HG02973 (cell line): ENCODE measurements at regions not wholly inside any gene's neighbourhood (a gene's known extent, or its start where the extent isn't known, plus 50 kb on each side); places are given as distances from the start of the nearest gene placed in this dataset.

Source experiments
- ATAC-seq: cut with Tn5 transposase; IDR thresholded peaks from one replicate; pipeline ENCODE4 v1.9.1; 2021; ENCODE audit warnings: moderate library complexity; ENCODE audit not compliant: unreplicated experiment

DNA sequence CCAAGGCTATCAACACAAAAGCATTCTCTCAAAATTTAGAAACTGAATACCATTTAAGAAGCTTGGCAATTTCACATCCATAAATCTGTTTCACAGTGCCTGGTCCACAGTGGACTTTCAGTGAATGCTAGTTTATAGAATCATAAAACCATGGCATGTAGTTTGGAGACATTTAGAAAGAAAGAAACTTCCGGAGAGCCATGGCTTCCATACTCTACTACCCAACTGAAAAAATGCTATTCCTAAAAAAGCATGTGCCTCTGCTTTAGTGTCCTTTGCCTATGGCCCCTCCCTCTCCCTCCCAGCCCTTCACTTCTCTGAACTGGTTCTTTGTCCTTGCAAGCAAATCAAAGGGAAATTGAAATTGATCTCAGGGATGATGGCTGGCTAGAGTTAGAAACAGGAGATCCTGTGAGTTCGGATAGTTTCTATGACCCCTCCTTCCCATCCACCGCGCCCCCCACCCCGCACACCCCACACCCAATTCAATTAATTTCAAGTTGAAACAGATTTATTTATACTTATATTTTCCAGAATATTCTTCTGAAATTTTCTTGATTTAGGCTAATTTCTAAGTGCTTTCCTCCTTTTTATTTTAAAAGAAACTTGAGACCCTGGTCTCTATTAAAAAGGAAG, 248.3 kb downstream of the TRIB2 start:
- ATAC-seq: no peak

DNA sequence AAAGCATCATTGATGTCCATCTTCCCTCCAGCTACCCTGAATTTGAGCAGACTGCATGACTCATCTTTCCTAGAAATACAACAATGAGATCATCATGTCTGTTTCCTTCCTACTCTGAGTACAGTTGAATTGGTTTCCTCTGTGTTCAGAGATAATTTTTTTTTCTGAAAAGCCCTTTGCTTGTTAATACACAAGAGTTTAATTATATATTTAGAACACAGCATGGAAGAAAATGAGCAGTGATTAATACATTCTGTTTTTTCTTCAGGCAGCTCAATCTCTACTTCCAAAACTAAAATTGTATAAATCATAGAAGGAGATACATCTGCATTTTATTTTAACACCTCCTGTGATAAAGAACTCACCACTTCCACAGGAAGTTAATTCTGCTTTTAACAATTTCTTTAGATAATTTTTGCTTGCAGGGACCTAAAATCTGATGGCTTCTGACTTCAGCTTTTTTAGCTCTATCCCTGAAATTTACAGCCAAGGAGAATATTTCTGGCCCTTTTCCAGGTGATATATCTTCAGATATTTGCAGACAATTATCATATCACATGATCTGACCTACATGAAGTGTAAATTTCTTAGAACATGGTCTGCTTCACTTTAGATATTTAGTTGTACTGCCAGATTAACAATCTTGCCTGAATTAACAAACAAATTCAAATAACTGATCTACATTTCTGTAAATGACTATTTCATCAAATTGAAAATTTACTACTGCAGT, 249.0 kb downstream of the TRIB2 start:
- no peak for ATAC-seq

DNA sequence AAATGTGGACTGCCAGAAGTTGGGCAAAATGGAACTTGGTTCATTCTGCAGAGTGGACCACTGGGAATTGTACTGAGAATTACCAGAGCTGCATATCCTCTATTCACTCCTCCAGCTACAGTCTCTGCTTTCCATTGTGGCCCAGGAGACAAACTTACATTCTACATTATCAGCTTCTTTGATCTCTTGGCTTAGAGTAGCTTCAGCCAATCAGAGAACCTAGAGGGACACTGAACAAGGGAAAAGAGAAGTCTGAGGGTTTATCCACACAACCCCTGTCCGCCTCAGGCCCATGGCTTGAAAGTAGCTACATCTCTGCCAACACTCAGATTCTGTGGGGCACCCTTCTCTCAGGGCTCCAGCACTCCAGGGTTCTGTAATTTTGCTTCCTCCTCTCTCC, 251.1 kb downstream of the TRIB2 start:
- ATAC-seq: no peak

DNA sequence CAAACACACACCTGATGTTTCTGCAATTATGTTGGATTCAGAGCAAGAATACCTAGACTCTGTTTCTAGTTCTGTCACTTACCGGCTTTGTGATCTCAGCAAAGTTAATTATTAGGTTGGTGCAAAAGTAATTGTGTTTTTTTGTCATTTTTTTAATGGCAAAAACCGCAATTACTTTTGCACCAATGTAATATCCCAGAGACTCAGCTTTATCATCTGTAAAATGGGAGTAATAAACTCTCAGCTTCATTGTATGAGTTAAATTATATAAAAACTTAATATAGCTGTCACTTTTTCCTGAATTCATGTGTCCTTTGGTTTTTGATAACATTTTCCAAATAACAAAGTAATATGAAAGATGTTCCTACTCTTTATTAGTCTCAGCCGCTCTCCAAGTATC, 251.7 kb downstream of the TRIB2 start:
- ATAC-seq: no peak

DNA sequence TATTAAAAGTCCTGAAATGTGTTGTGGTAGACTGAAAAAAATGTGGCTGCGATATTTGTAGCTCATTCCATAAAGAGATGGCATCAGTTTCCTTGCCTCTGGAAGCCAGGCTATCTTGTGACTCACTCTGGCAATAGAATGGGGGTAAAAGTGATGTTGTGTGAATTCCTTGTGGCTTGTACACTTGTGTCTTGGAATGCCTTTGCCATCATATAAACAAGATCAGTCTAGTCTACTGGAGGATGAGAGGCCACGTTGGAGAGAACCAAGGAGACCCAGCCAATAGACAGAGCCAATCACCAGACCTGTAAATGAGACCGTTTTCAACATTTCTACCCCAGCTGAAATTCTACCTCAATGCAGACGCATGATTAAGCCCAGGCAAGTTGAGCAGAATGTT, 254.1 kb downstream of the TRIB2 start:
- no peak for ATAC-seq

DNA sequence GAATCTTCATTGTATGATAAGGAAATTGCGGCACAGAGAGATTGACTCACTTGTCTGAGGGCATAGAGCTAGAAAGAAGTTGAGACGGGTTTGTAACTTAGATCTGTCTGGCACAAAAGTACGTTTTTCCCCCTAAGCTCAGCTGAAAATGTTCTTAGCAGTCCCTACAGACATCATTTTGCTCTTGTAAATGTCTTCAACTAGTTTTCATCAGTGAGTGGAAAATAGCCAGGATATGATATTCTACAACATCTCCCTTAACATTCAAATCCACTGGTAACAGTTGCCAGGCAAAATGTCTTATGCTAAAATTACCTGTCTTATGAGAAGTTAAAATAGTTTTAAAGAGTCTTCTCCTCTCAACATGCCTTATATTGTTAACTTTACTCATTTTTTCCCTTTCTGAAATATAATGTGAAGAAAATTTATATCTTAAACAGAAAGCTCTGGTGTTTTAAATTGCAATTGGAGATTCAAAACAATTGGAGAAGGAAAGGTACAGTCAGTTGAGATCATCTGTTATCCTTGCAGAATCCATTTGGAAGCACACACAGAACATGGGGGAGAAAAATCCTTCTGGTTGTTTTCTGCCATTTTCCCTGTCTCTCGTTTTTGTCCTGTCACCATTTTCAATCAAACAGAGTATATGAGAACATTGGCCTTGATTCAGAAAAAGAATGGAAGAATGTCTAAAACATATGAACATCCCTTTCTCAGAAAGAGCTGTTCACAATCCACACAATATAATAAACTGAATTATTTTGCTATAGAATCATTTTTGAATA, 255.0 kb downstream of the TRIB2 start:
- no peak for ATAC-seq

DNA sequence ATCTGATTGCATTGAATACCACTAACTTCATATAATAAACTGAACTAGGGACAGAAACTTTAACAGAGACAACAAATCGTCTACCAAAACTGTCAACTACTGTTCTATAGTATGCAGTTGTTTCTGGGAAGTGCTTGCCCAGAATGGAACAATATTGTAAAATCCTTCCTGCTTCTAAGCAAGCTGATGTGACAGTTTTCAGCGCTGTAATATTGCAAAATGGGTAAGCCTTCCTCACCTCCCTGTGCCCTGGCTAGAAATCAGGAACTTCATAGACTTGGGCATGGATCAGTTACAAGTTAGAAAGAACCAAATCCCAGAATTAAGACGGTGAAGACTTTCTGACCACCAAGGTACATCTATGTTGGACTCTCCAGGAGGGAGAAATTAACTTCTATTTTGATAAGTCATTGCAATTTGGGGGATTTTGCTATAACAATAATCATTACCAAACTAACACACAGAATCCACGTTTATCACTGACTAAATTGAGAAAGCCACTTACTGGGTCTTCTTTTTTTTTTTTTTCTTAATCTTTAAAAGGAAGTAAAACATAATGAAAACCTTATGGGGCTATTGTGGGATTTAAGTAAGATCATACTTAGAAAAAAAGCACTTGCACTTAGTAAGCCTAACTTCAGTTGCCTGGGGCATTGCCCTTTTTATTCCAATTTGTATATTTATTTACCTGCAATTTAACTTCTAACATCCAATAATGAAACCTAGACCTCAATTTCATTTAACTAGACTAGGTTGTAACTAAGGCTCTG, 261.5 kb downstream of the TRIB2 start:
- ATAC-seq: no peak

DNA sequence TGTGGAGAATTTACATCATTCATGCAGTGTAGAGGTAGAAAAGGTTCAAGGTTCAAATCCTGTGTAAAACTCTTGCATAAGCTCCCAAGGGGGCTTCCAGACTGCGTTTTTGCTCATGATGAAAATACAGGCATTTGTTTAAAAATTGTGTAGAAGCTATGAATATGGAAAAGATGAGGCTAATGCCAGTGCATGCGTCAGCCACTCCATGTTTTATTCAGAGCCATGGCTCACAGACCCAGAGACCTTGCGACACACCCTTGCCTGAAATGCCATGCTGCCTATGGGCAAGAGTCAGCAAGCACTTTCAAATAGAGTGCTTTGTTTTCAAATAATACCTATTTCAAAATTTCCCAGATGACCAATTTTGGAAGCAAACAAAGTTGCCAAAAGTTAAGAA, 262.3 kb downstream of the TRIB2 start:
- ATAC-seq: no peak

DNA sequence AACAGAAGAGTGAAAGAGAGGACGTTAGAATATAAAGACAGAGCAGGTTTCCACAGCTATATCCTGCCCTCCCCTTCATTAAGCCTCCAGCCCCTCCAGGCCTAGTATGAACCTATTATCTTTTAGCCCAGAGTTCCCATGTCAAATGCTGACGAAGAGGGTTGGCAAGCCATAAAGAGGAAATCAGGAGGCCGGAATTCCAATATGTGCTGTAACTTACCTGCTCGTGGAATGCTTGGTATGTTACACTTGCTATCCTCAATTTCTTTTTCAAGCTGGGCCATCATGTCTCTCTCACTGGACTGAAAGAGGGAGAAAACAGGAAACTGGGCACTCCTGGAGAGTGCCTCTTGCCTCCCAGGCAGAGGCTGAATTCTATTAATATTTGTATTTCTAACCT, 264.1 kb downstream of the TRIB2 start:
- ATAC-seq: no peak

DNA sequence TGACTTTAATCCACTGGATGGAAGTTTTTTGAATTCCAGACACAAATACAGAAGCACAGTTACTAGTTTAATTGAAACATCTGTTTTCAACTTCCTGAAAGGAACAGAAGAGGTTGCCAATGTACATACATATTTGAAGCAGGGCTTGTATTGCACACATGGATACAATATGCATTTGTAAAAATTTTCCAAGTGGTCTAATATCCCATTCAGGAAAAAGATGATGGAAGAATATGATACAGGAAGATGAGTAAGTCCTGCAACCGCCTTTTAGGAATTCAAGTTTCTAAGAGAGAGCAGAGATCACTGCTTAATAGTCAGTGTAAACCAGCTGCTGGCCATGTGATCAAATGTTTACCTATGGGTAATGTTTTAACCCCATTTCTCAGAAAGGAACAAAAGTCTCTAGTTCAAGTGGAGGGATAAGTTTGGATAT, 265.4 kb downstream of the TRIB2 start:
- no peak for ATAC-seq

DNA sequence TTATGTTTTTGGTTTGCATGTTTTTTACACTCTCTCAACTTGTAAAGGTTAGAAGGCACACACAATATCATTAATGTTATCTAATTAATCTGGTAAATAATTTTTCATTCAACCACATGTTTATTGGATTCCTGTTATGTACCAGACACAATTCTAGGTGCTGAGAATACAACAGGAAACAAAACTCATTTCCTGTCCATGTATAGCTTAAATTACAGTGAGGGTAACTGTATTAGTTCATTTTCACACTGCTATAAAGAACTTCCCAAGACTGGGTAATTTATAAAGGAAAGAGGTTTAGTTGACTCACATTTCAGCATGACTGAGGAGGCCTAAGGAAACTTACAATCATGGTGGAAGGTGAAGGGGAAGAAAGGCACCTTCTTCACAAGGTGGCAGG, 270.5 kb downstream of the TRIB2 start:
- no peak for ATAC-seq

DNA sequence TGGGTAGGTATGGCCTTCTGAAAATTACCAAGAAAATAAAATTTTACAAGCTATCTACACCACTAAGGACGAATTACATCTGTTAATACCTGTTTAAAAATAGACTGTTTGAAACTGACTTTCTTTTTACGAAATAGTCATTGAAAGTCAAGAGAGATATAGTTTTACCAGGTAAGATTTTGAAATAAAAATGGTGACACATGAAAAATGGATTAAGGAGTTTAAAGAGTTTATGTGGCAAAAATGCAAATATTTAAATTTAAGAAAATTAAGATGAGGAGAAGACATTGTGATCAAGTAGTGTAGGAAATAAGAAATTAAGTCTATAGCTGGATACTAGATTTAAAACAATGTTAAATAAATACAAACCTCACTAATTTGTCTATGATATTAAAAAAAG, 271.5 kb downstream of the TRIB2 start:
- no peak for ATAC-seq

DNA sequence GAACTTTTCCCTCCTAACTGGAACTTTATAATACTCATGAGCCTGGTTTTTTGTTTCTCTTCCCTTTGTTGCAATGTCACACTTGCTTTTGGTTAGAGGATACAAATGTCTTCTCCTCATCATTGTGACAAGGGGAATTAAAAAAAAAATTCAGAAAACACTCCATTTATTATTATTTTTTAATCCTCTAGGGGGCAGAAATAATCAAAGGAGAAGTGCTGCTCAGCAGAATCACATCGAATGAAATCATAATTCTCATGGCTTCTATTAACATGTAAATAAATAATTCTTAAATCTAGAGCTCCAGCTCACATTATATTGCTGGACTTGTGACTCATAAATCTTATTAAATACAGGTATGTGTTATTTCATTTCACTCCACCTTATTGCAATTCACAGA, 273.8 kb downstream of the TRIB2 start:
- no peak for ATAC-seq

DNA sequence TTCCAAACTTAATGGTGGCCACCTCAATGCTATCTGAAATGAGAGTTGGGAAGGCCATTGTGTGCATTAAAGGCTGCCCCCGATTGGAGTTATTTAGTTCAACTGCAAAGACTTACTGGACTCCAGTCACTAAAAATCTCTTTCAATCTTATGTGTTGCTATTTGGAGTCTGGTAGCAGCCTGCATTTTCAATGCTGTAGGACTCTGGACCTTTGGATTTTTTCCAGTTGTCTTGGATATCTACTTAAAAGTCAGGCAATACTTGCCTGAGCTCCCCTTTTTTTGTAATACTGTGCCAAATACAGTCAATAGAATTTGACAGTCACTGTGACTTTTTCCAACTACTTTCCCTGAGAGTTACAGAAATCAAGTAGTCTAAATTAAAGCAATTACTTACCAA, 281.9 kb downstream of the TRIB2 start:
- ATAC-seq: no peak

DNA sequence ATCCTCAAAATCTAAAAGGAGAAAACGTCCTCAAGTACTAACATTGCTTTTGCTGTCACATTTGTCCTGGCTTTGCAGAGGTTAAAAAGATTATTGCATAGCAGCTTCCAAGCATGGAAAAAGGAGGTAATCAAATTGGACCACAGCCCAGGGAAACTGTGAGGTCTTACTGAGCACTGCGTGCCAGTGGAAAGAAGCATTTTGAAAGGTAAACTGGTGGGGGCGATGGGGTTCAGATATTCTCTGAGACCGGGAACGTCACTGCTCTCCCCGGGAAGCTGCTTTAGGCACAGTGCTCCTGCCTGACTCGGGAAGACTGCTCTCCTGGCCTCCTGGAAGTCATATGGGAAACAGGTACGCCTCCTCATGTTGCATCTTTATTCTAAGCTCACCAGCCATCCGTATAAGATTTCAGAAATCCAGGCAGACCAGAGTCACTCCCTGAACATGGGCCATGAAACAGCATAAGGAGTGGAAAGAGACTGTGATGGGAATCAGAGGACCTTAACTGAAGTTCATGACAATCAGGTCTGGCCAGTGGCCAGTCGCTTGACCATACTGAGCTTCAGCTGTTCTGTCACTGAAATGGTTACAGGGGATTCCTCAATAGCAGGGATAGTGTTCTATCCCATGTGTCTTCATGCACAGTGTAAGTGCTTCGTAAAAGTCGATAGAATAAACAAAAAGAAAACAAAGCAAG, 284.1 kb downstream of the TRIB2 start:
- ATAC-seq: no peak

DNA sequence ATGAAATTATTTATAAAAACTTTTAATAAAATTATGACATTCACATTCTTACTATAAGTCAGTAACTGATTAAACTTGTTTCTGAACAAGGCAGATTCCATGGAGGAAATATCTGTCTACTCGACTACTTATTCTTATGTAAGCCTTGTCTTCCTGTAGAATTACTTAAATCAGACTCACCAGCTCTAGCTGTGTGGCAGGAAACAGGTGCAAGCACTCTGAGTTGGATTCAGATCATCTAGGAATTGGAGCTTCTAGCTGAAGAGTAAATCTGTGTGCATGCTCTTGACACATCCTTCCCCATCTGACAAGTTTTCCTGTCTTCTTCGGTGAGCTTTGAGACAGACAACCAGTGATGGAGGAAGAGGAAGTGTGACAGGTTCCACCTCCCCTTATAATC, 284.7 kb downstream of the TRIB2 start:
- ATAC-seq: no peak

DNA sequence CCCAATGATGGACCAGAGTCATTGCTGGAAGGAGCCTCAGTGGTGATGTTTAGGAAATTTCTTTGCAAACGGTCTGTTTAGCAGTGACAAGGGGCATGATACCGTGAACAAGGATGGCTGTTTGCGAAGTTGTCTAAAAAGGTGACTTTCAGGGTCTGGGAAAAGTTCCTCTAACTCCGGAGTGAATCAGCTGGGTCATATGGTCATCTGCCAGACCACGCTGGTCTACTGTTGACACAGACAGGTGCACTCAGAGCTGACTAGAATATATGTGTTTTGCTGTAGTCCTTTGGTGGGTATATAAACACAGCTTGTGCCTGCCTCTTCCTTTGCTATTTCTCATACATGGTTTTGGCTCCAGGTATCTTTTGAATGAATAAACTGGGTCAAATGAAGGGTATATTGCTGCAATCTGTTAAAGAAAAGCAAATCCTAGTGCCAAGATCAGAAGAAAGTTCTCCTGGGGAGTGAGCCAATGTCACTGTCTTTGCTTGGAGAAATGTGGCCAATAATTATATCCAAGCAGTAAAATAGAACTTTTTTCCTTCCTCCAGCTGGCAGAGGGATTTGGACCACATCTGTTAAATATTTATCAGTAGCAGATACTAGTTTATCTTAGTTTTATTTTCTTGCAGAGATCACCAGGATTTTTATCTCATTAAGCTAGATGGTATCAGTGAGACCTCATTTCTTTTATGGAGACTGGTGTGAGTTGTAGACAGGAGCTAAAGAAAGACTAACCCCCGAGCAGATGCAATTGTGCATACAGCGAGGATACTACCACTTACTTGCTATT, 286.0 kb downstream of the TRIB2 start:
- no peak for ATAC-seq

DNA sequence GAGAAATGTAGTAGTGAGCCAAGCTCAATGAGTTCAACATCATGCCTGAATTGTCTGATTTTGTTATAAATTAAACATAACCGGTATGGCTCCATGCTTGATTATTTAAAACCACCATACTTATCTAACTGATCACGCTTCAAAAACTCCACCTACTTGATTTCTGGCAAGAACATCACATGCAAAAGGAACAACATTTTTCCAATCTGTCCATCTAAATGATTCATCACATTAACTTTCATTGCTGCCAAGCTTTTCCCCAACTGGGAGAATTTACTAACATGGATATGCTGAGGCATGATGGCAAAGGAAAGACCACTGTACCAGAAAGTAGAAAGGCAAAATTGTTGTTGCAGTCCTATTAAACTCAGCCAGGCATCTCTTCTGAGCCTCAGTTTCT, 286.8 kb downstream of the TRIB2 start:
- no peak for ATAC-seq

DNA sequence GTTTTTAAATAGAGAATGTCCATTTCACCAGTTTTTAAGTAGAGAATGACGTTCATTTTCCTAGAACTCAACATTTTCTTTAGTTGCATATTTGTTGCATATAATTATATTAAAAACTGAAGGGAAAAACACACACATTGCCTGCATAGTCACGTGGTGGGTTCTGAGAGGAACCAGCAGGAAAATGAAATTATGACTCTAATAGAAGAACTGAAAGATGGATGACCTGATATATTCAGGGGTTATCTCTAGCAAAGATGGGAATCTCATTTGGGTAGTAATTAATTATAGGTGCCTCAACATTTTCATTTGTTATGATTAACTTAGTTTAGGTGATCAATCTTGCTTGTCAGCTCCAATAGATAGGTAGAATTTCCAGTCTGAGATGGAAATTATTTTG, 288.3 kb downstream of the TRIB2 start:
- ATAC-seq: no peak

DNA sequence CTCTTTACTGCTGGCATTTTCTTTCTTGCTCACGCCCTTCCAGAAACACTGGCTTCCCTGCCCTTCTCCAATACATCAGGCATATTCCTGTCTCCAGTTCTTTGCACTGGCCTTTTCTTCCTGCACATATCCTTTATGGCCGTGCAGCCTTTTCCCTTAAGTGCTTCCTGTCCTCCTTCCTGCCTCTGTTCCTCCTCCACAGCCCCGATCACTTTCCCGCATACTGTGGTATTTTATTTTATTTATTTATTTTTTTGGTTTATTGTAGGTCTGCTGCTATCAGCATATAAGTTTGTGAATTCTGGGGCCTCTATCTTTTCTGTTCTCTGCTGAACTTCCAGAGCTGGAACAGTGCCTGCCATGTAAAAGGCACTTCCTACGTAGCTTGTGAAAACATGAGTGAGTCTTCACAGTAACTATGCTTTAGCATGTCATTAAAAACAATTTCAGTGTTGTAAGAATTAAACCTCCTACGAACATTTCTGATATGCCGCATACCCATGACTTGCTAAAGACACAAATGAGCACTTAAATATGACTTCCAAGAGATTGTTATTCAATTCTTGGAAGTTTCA, 289.1 kb downstream of the TRIB2 start:
- no peak for ATAC-seq
